ENCODE measurements at regions not wholly inside any gene's neighbourhood (a gene's known extent, or its start where the extent isn't known, plus 50 kb on each side); places are given as distances from the start of the nearest gene placed in this dataset.
A peak's percentile ranks its signal among the peaks of the same experiment; 100 is the strongest.

- H3K4me3 ChIP-seq (ENCODE audit: low read length in 2 of 2): no peak overlapping the region
- no peak for DNase-seq (ENCODE audit: low read depth in 6 of 9, low spot score in 9 of 9)
- no peaks in the 10 kb centered on the region for H3K9me3 ChIP-seq (ENCODE audit: control insufficient read depth in 2 of 2, insufficient read depth in 1 of 2, low read length in 1 of 2)
- 88% methylated on average over 7 of the region's 7 CpGs for WGBS
- H3K4me1 ChIP-seq (ENCODE audit: control insufficient read depth in 2 of 2, insufficient read depth in 2 of 2, low read length in 2 of 2): no peaks in the 10 kb centered on the region
- H3K27ac ChIP-seq (ENCODE audit: low read depth in 1 of 2, low read length in 1 of 2): no peak overlapping the region
- H3K36me3 ChIP-seq (ENCODE audit: control insufficient read depth in 2 of 2, insufficient read depth in 2 of 2, low read length in 1 of 2): no peaks in the 10 kb centered on the region
- no peaks in the 10 kb centered on the region for H3K27me3 ChIP-seq (ENCODE audit: control insufficient read depth in 2 of 2, insufficient read depth in 1 of 2, low read length in 1 of 2)
These were observed 85.0 kb downstream of the NUF2 start for GRCh38 chr1:163406772-163407171.

GRCh38 chr1:163408262-163408661, 86.5 kb downstream of the NUF2 start:
- Histone ChIP-seq H3K27me3 (ENCODE audit: control insufficient read depth in 2 of 2, insufficient read depth in 1 of 2, low read length in 1 of 2) (no peaks in the 10 kb centered on the region), H3K9me3 (ENCODE audit: control insufficient read depth in 2 of 2, insufficient read depth in 1 of 2, low read length in 1 of 2) (no peaks in the 10 kb centered on the region), H3K36me3 (ENCODE audit: control insufficient read depth in 2 of 2, insufficient read depth in 2 of 2, low read length in 1 of 2) (no peaks in the 10 kb centered on the region), H3K4me1 (ENCODE audit: control insufficient read depth in 2 of 2, insufficient read depth in 2 of 2, low read length in 2 of 2) (no peaks in the 10 kb centered on the region), H3K4me3 (ENCODE audit: low read length in 2 of 2) (no peak overlapping the region), H3K27ac (ENCODE audit: low read depth in 1 of 2, low read length in 1 of 2) (no peak overlapping the region)
- WGBS: 97% methylated on average over 24 of the region's 24 CpGs
- no peak for DNase-seq (ENCODE audit: low read depth in 6 of 9, low spot score in 9 of 9)

GRCh38 chr1:163410073-163410999, 88.6 kb downstream of the NUF2 start:
- Histone ChIP-seq H3K9me3 (ENCODE audit: control insufficient read depth in 2 of 2, insufficient read depth in 1 of 2, low read length in 1 of 2) (no peaks in the 10 kb centered on the region), H3K36me3 (ENCODE audit: control insufficient read depth in 2 of 2, insufficient read depth in 2 of 2, low read length in 1 of 2) (no peaks in the 10 kb centered on the region), H3K4me3 (ENCODE audit: low read length in 2 of 2) (no peak overlapping the region), H3K4me1 (ENCODE audit: control insufficient read depth in 2 of 2, insufficient read depth in 2 of 2, low read length in 2 of 2) (no peaks in the 10 kb centered on the region), H3K27me3 (ENCODE audit: control insufficient read depth in 2 of 2, insufficient read depth in 1 of 2, low read length in 1 of 2) (no peaks in the 10 kb centered on the region), H3K27ac (ENCODE audit: low read depth in 1 of 2, low read length in 1 of 2) (no peak overlapping the region)
- DNase-seq (ENCODE audit: low read depth in 6 of 9, low spot score in 9 of 9): peak in 8 of 9 donors; percentile 5 to 61 (median 16)
- 26% methylated on average over 10 of the region's 10 CpGs for WGBS

GRCh38 chr1:163412221-163412620, 90.5 kb downstream of the NUF2 start:
- no peak for DNase-seq (ENCODE audit: low read depth in 6 of 9, low spot score in 9 of 9)

GRCh38 chr1:163414778-163415177, 93.0 kb downstream of the NUF2 start:
- H3K4me3 ChIP-seq (ENCODE audit: low read length in 2 of 2): no peak overlapping the region
- H3K36me3 ChIP-seq (ENCODE audit: control insufficient read depth in 2 of 2, insufficient read depth in 2 of 2, low read length in 1 of 2): no peaks in the 10 kb centered on the region
- DNase-seq (ENCODE audit: low read depth in 6 of 9, low spot score in 9 of 9): no peak
- no peak overlapping the region for H3K27ac ChIP-seq (ENCODE audit: low read depth in 1 of 2, low read length in 1 of 2)
- 77% methylated on average over 3 of the region's 3 CpGs for WGBS
- no peaks in the 10 kb centered on the region for H3K9me3 ChIP-seq (ENCODE audit: control insufficient read depth in 2 of 2, insufficient read depth in 1 of 2, low read length in 1 of 2)
- H3K4me1 ChIP-seq (ENCODE audit: control insufficient read depth in 2 of 2, insufficient read depth in 2 of 2, low read length in 2 of 2): no peaks in the 10 kb centered on the region
- no peaks in the 10 kb centered on the region for H3K27me3 ChIP-seq (ENCODE audit: control insufficient read depth in 2 of 2, insufficient read depth in 1 of 2, low read length in 1 of 2)

More at GRCh38 chr1:163412221-163412620, 90.5 kb downstream of the NUF2 start:
- H3K27ac ChIP-seq (ENCODE audit: low read depth in 1 of 2, low read length in 1 of 2): no peak overlapping the region
- no peaks in the 10 kb centered on the region for H3K9me3 ChIP-seq (ENCODE audit: control insufficient read depth in 2 of 2, insufficient read depth in 1 of 2, low read length in 1 of 2)
- H3K36me3 ChIP-seq (ENCODE audit: control insufficient read depth in 2 of 2, insufficient read depth in 2 of 2, low read length in 1 of 2): no peaks in the 10 kb centered on the region
- 96% methylated on average over 1 of the region's 1 CpG for WGBS
- H3K4me3 ChIP-seq (ENCODE audit: low read length in 2 of 2): no peak overlapping the region
- no peaks in the 10 kb centered on the region for H3K27me3 ChIP-seq (ENCODE audit: control insufficient read depth in 2 of 2, insufficient read depth in 1 of 2, low read length in 1 of 2)
- no peaks in the 10 kb centered on the region for H3K4me1 ChIP-seq (ENCODE audit: control insufficient read depth in 2 of 2, insufficient read depth in 2 of 2, low read length in 2 of 2)

GRCh38 chr1:163421701-163422100, 99.9 kb downstream of the NUF2 start:
- H3K27ac ChIP-seq (ENCODE audit: low read depth in 1 of 2, low read length in 1 of 2): no peak overlapping the region
- no peaks in the 10 kb centered on the region for H3K36me3 ChIP-seq (ENCODE audit: control insufficient read depth in 2 of 2, insufficient read depth in 2 of 2, low read length in 1 of 2)
- DNase-seq (ENCODE audit: low read depth in 6 of 9, low spot score in 9 of 9): no peak
- H3K4me3 ChIP-seq (ENCODE audit: low read length in 2 of 2): no peak overlapping the region
- no peaks in the 10 kb centered on the region for H3K9me3 ChIP-seq (ENCODE audit: control insufficient read depth in 2 of 2, insufficient read depth in 1 of 2, low read length in 1 of 2)
- H3K4me1 ChIP-seq (ENCODE audit: control insufficient read depth in 2 of 2, insufficient read depth in 2 of 2, low read length in 2 of 2): no peaks in the 10 kb centered on the region
- 80% methylated on average over 2 of the region's 2 CpGs for WGBS
- H3K27me3 ChIP-seq (ENCODE audit: control insufficient read depth in 2 of 2, insufficient read depth in 1 of 2, low read length in 1 of 2): no peaks in the 10 kb centered on the region

GRCh38 chr1:163422738-163423404, 101.1 kb downstream of the NUF2 start:
- DNase-seq (ENCODE audit: low read depth in 6 of 9, low spot score in 9 of 9): no peak
- H3K27me3 ChIP-seq (ENCODE audit: control insufficient read depth in 2 of 2, insufficient read depth in 1 of 2, low read length in 1 of 2): no peaks in the 10 kb centered on the region
- no peak overlapping the region for H3K4me3 ChIP-seq (ENCODE audit: low read length in 2 of 2)
- no peaks in the 10 kb centered on the region for H3K36me3 ChIP-seq (ENCODE audit: control insufficient read depth in 2 of 2, insufficient read depth in 2 of 2, low read length in 1 of 2)
- H3K27ac ChIP-seq (ENCODE audit: low read depth in 1 of 2, low read length in 1 of 2): no peak overlapping the region
- 97% methylated on average over 27 of the region's 27 CpGs for WGBS
- no peaks in the 10 kb centered on the region for H3K4me1 ChIP-seq (ENCODE audit: control insufficient read depth in 2 of 2, insufficient read depth in 2 of 2, low read length in 2 of 2)
- no peaks in the 10 kb centered on the region for H3K9me3 ChIP-seq (ENCODE audit: control insufficient read depth in 2 of 2, insufficient read depth in 1 of 2, low read length in 1 of 2)

GRCh38 chr1:163426505-163427251, 104.9 kb downstream of the NUF2 start:
- WGBS: 87% methylated on average over 2 of the region's 2 CpGs
- H3K4me1 ChIP-seq (ENCODE audit: control insufficient read depth in 2 of 2, insufficient read depth in 2 of 2, low read length in 2 of 2): no peaks in the 10 kb centered on the region
- no peaks in the 10 kb centered on the region for H3K36me3 ChIP-seq (ENCODE audit: control insufficient read depth in 2 of 2, insufficient read depth in 2 of 2, low read length in 1 of 2)
- H3K4me3 ChIP-seq (ENCODE audit: low read length in 2 of 2): no peak overlapping the region
- H3K27me3 ChIP-seq (ENCODE audit: control insufficient read depth in 2 of 2, insufficient read depth in 1 of 2, low read length in 1 of 2): no peaks in the 10 kb centered on the region
- no peak for DNase-seq (ENCODE audit: low read depth in 6 of 9, low spot score in 9 of 9)
- H3K9me3 ChIP-seq (ENCODE audit: control insufficient read depth in 2 of 2, insufficient read depth in 1 of 2, low read length in 1 of 2): no peaks in the 10 kb centered on the region
- H3K27ac ChIP-seq (ENCODE audit: low read depth in 1 of 2, low read length in 1 of 2): no peak overlapping the region

GRCh38 chr1:163427279-163427678, 105.5 kb downstream of the NUF2 start:
- no peaks in the 10 kb centered on the region for H3K27me3 ChIP-seq (ENCODE audit: control insufficient read depth in 2 of 2, insufficient read depth in 1 of 2, low read length in 1 of 2)
- no peak for DNase-seq (ENCODE audit: low read depth in 6 of 9, low spot score in 9 of 9)
- H3K27ac ChIP-seq (ENCODE audit: low read depth in 1 of 2, low read length in 1 of 2): no peak overlapping the region
- H3K4me1 ChIP-seq (ENCODE audit: control insufficient read depth in 2 of 2, insufficient read depth in 2 of 2, low read length in 2 of 2): no peaks in the 10 kb centered on the region
- H3K4me3 ChIP-seq (ENCODE audit: low read length in 2 of 2): no peak overlapping the region
- H3K36me3 ChIP-seq (ENCODE audit: control insufficient read depth in 2 of 2, insufficient read depth in 2 of 2, low read length in 1 of 2): no peaks in the 10 kb centered on the region
- WGBS: 65% methylated on average over 3 of the region's 3 CpGs
- no peaks in the 10 kb centered on the region for H3K9me3 ChIP-seq (ENCODE audit: control insufficient read depth in 2 of 2, insufficient read depth in 1 of 2, low read length in 1 of 2)

Data from thymus (tissue), 11 donors.